ENCODE measurements at regions not wholly inside any gene's neighbourhood (a gene's known extent, or its start where the extent isn't known, plus 50 kb on each side); places are given as distances from the start of the nearest gene placed in this dataset.
A peak's percentile ranks its signal among the peaks of the same experiment; 100 is the strongest.

- Histone ChIP-seq H3K27ac (ENCODE audit: low read depth in 1 of 2, low read length in 1 of 2) (no peak overlapping the region), H3K4me3 (ENCODE audit: low read length in 2 of 2) (no peak overlapping the region), H3K9me3 (ENCODE audit: control insufficient read depth in 2 of 2, insufficient read depth in 1 of 2, low read length in 1 of 2) (peaks cover 0 to 8% of the 10 kb centered on the region in 2 donors), H3K27me3 (ENCODE audit: control insufficient read depth in 2 of 2, insufficient read depth in 1 of 2, low read length in 1 of 2) (peaks cover 0 to 3% of the 10 kb centered on the region in 2 donors), H3K4me1 (ENCODE audit: control insufficient read depth in 2 of 2, insufficient read depth in 2 of 2, low read length in 2 of 2) (no peaks in the 10 kb centered on the region), H3K36me3 (ENCODE audit: control insufficient read depth in 2 of 2, insufficient read depth in 2 of 2, low read length in 1 of 2) (no peaks in the 10 kb centered on the region)
- 46% methylated on average over 21 of the region's 21 CpGs for WGBS
- no peak for DNase-seq (ENCODE audit: low read depth in 6 of 9, low spot score in 9 of 9)
Observed at GRCh38 chr11:69211920-69212797, 56.4 kb downstream of the SMIM38 start.

GRCh38 chr11:69212798-69213110, 57.0 kb downstream of the SMIM38 start:
- Histone ChIP-seq H3K36me3 (ENCODE audit: control insufficient read depth in 2 of 2, insufficient read depth in 2 of 2, low read length in 1 of 2) (no peaks in the 10 kb centered on the region), H3K9me3 (ENCODE audit: control insufficient read depth in 2 of 2, insufficient read depth in 1 of 2, low read length in 1 of 2) (peaks cover 0 to 8% of the 10 kb centered on the region in 2 donors), H3K4me3 (ENCODE audit: low read length in 2 of 2) (no peak overlapping the region), H3K4me1 (ENCODE audit: control insufficient read depth in 2 of 2, insufficient read depth in 2 of 2, low read length in 2 of 2) (no peaks in the 10 kb centered on the region), H3K27me3 (ENCODE audit: control insufficient read depth in 2 of 2, insufficient read depth in 1 of 2, low read length in 1 of 2) (peaks cover 0 to 3% of the 10 kb centered on the region in 2 donors), H3K27ac (ENCODE audit: low read depth in 1 of 2, low read length in 1 of 2) (no peak overlapping the region)
- 93% methylated on average over 5 of the region's 5 CpGs for WGBS
- no peak for DNase-seq (ENCODE audit: low read depth in 6 of 9, low spot score in 9 of 9)

- H3K27me3 ChIP-seq (ENCODE audit: control insufficient read depth in 2 of 2, insufficient read depth in 1 of 2, low read length in 1 of 2): peaks cover 0 to 3% of the 10 kb centered on the region in 2 donors
- no peaks in the 10 kb centered on the region for H3K36me3 ChIP-seq (ENCODE audit: control insufficient read depth in 2 of 2, insufficient read depth in 2 of 2, low read length in 1 of 2)
- WGBS: 82% methylated on average over 9 of the region's 9 CpGs
- DNase-seq (ENCODE audit: low read depth in 6 of 9, low spot score in 9 of 9): peak in 1 of 9 donors; percentile 1
- no peaks in the 10 kb centered on the region for H3K4me1 ChIP-seq (ENCODE audit: control insufficient read depth in 2 of 2, insufficient read depth in 2 of 2, low read length in 2 of 2)
- H3K4me3 ChIP-seq (ENCODE audit: low read length in 2 of 2): no peak overlapping the region
- peaks cover 0 to 7% of the 10 kb centered on the region in 2 donors for H3K9me3 ChIP-seq (ENCODE audit: control insufficient read depth in 2 of 2, insufficient read depth in 1 of 2, low read length in 1 of 2)
- H3K27ac ChIP-seq (ENCODE audit: low read depth in 1 of 2, low read length in 1 of 2): no peak overlapping the region
Observed at GRCh38 chr11:69213316-69213715, 57.6 kb downstream of the SMIM38 start.

- WGBS: 74% methylated on average over 1 of the region's 1 CpG
- no peak for DNase-seq (ENCODE audit: low read depth in 6 of 9, low spot score in 9 of 9)
- no peaks in the 10 kb centered on the region for H3K36me3 ChIP-seq (ENCODE audit: control insufficient read depth in 2 of 2, insufficient read depth in 2 of 2, low read length in 1 of 2)
- H3K27me3 ChIP-seq (ENCODE audit: control insufficient read depth in 2 of 2, insufficient read depth in 1 of 2, low read length in 1 of 2): peaks cover 0 to 3% of the 10 kb centered on the region in 2 donors
- H3K4me3 ChIP-seq (ENCODE audit: low read length in 2 of 2): no peak overlapping the region
- H3K4me1 ChIP-seq (ENCODE audit: control insufficient read depth in 2 of 2, insufficient read depth in 2 of 2, low read length in 2 of 2): no peaks in the 10 kb centered on the region
- H3K27ac ChIP-seq (ENCODE audit: low read depth in 1 of 2, low read length in 1 of 2): no peak overlapping the region
- H3K9me3 ChIP-seq (ENCODE audit: control insufficient read depth in 2 of 2, insufficient read depth in 1 of 2, low read length in 1 of 2): peaks cover 0 to under 1% of the 10 kb centered on the region in 2 donors
Observed at GRCh38 chr11:69213964-69214363, 58.2 kb downstream of the SMIM38 start.

- Histone ChIP-seq H3K36me3 (ENCODE audit: control insufficient read depth in 2 of 2, insufficient read depth in 2 of 2, low read length in 1 of 2) (no peaks in the 10 kb centered on the region), H3K4me3 (ENCODE audit: low read length in 2 of 2) (no peak overlapping the region), H3K4me1 (ENCODE audit: control insufficient read depth in 2 of 2, insufficient read depth in 2 of 2, low read length in 2 of 2) (no peaks in the 10 kb centered on the region), H3K9me3 (ENCODE audit: control insufficient read depth in 2 of 2, insufficient read depth in 1 of 2, low read length in 1 of 2) (no peaks in the 10 kb centered on the region), H3K27me3 (ENCODE audit: control insufficient read depth in 2 of 2, insufficient read depth in 1 of 2, low read length in 1 of 2) (peaks cover 0 to 3% of the 10 kb centered on the region in 2 donors), H3K27ac (ENCODE audit: low read depth in 1 of 2, low read length in 1 of 2) (no peak overlapping the region)
- 93% methylated on average over 1 of the region's 1 CpG for WGBS
- no peak for DNase-seq (ENCODE audit: low read depth in 6 of 9, low spot score in 9 of 9)
Observed at GRCh38 chr11:69215216-69215615, 59.5 kb downstream of the SMIM38 start.

GRCh38 chr11:69215784-69216415, 60.2 kb downstream of the SMIM38 start:
- no peaks in the 10 kb centered on the region for H3K4me1 ChIP-seq (ENCODE audit: control insufficient read depth in 2 of 2, insufficient read depth in 2 of 2, low read length in 2 of 2)
- H3K36me3 ChIP-seq (ENCODE audit: control insufficient read depth in 2 of 2, insufficient read depth in 2 of 2, low read length in 1 of 2): no peaks in the 10 kb centered on the region
- no peak overlapping the region for H3K4me3 ChIP-seq (ENCODE audit: low read length in 2 of 2)
- DNase-seq (ENCODE audit: low read depth in 6 of 9, low spot score in 9 of 9): no peak
- WGBS: 88% methylated on average over 6 of the region's 6 CpGs
- no peaks in the 10 kb centered on the region for H3K9me3 ChIP-seq (ENCODE audit: control insufficient read depth in 2 of 2, insufficient read depth in 1 of 2, low read length in 1 of 2)
- no peak overlapping the region for H3K27ac ChIP-seq (ENCODE audit: low read depth in 1 of 2, low read length in 1 of 2)
- H3K27me3 ChIP-seq (ENCODE audit: control insufficient read depth in 2 of 2, insufficient read depth in 1 of 2, low read length in 1 of 2): peaks cover 0 to 3% of the 10 kb centered on the region in 2 donors

GRCh38 chr11:69216647-69217051, 60.9 kb downstream of the SMIM38 start:
- Histone ChIP-seq H3K27me3 (ENCODE audit: control insufficient read depth in 2 of 2, insufficient read depth in 1 of 2, low read length in 1 of 2) (peaks cover 0 to 5% of the 10 kb centered on the region in 2 donors), H3K9me3 (ENCODE audit: control insufficient read depth in 2 of 2, insufficient read depth in 1 of 2, low read length in 1 of 2) (no peaks in the 10 kb centered on the region), H3K4me3 (ENCODE audit: low read length in 2 of 2) (no peak overlapping the region), H3K4me1 (ENCODE audit: control insufficient read depth in 2 of 2, insufficient read depth in 2 of 2, low read length in 2 of 2) (no peaks in the 10 kb centered on the region), H3K36me3 (ENCODE audit: control insufficient read depth in 2 of 2, insufficient read depth in 2 of 2, low read length in 1 of 2) (no peaks in the 10 kb centered on the region), H3K27ac (ENCODE audit: low read depth in 1 of 2, low read length in 1 of 2) (no peak overlapping the region)
- 92% methylated on average over 6 of the region's 6 CpGs for WGBS
- no peak for DNase-seq (ENCODE audit: low read depth in 6 of 9, low spot score in 9 of 9)

GRCh38 chr11:69217276-69218105, 61.8 kb downstream of the SMIM38 start:
- WGBS: 93% methylated on average over 9 of the region's 9 CpGs
- no peak for DNase-seq (ENCODE audit: low read depth in 6 of 9, low spot score in 9 of 9)

GRCh38 chr11:69218271-69218682, 62.5 kb downstream of the SMIM38 start:
- 89% methylated on average over 8 of the region's 8 CpGs for WGBS
- no peak overlapping the region for H3K4me3 ChIP-seq (ENCODE audit: low read length in 2 of 2)

More at GRCh38 chr11:69217276-69218105, 61.8 kb downstream of the SMIM38 start:
- Histone ChIP-seq H3K27ac (ENCODE audit: low read depth in 1 of 2, low read length in 1 of 2) (no peak overlapping the region), H3K4me1 (ENCODE audit: control insufficient read depth in 2 of 2, insufficient read depth in 2 of 2, low read length in 2 of 2) (no peaks in the 10 kb centered on the region), H3K9me3 (ENCODE audit: control insufficient read depth in 2 of 2, insufficient read depth in 1 of 2, low read length in 1 of 2) (no peaks in the 10 kb centered on the region), H3K36me3 (ENCODE audit: control insufficient read depth in 2 of 2, insufficient read depth in 2 of 2, low read length in 1 of 2) (no peaks in the 10 kb centered on the region), H3K4me3 (ENCODE audit: low read length in 2 of 2) (no peak overlapping the region), H3K27me3 (ENCODE audit: control insufficient read depth in 2 of 2, insufficient read depth in 1 of 2, low read length in 1 of 2) (peaks cover 0 to 5% of the 10 kb centered on the region in 2 donors)

More at GRCh38 chr11:69218271-69218682, 62.5 kb downstream of the SMIM38 start:
- peaks cover 0 to 5% of the 10 kb centered on the region in 2 donors for H3K27me3 ChIP-seq (ENCODE audit: control insufficient read depth in 2 of 2, insufficient read depth in 1 of 2, low read length in 1 of 2)
- H3K27ac ChIP-seq (ENCODE audit: low read depth in 1 of 2, low read length in 1 of 2): no peak overlapping the region
- H3K36me3 ChIP-seq (ENCODE audit: control insufficient read depth in 2 of 2, insufficient read depth in 2 of 2, low read length in 1 of 2): no peaks in the 10 kb centered on the region
- no peaks in the 10 kb centered on the region for H3K9me3 ChIP-seq (ENCODE audit: control insufficient read depth in 2 of 2, insufficient read depth in 1 of 2, low read length in 1 of 2)
- no peak for DNase-seq (ENCODE audit: low read depth in 6 of 9, low spot score in 9 of 9)
- no peaks in the 10 kb centered on the region for H3K4me1 ChIP-seq (ENCODE audit: control insufficient read depth in 2 of 2, insufficient read depth in 2 of 2, low read length in 2 of 2)

Measured in thymus (tissue), 11 donors.